GM20000 (cell line): ENCODE measurements at regions not wholly inside any gene's neighbourhood (a gene's known extent, or its start where the extent isn't known, plus 50 kb on each side); places are given as distances from the start of the nearest gene placed in this dataset.

Experiments
- DNase-seq: peaks from one replicate; pipeline ENCODE4 v3.0.0; 2012; ENCODE audit warnings: low spot score
- CTCF ChIP-seq: IDR thresholded peaks from 2 replicates; pipeline ENCODE4 v1.5.1; 2012; ENCODE audit warnings: mild to moderate bottlenecking, control low read depth; ENCODE audit errors: extremely low read depth, missing control alignments

- TF ChIP-seq CTCF = no peak
- no peak for DNase-seq
These were observed 127.9 kb upstream of the STT3B start for GRCh38 chr3:31404871-31405270.

DNA sequence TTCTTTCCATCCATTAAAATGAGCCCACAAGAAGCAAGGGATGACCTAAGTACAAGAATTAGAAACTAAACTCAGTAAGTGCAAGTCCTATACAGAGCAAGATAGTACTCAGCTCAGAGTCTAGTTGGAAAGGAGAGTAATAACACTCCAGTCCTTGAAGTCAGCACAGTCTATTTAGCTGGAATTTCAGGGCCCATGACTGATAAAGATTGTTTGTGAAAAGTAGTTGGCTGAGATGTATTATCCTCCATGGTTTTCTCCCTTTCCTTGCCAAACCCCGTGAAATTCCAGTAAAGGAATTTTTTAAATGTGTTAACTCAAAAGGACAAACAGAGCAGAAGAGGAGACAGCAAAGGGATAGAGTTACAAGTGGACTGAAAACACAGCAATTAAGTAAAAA lies 127.2 kb upstream of the STT3B start:
- DNase-seq = no peak
- no peak for TF ChIP-seq CTCF

GRCh38 chr3:31406896-31407295 lies 125.8 kb upstream of the STT3B start:
- TF ChIP-seq CTCF = no peak
- no peak for DNase-seq

- DNase-seq = no peak
- TF ChIP-seq CTCF = no peak
These were observed 125.1 kb upstream of the STT3B start for GRCh38 chr3:31407665-31408064.

DNA sequence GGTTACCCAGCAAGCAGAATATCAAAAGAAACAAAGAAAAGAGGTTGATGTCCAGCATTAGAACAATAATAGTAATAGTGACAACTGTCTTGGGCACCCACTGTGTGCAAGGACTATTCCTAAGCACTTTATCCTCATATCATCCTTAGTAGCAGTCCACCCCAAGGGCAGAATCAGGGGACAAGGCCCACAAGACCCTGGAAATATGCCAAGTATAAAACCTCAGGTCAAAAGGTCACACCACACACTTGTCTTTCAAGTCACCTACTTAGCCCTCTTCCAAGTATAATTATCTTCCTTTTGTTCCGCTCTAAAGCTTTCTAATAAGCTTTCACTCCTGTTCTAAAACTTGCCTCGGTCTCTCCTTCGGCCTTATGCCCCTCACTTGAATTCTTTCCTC lies 124.0 kb upstream of the STT3B start:
- no peak for DNase-seq
- no peak for TF ChIP-seq CTCF

DNA sequence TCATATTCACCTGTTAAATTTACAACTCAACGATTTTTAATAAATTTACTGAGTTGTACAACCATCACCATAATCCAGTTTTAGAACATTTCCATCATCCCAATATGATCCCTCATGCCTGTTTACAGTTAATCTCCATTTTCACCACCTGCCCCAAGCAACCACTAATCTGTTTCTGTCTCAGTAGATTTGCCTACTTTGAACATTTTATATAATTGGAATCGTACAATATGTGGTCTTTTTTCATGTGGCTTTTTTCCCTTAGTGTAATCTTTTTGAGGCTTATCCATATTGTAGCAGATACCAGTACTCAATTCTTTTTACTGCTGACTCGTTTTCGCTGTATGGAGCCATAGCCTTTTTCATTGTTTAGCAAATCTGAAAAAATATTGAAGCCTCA lies 123.3 kb upstream of the STT3B start:
- DNase-seq = no peak
- no peak for TF ChIP-seq CTCF

- no peak for DNase-seq
These were observed 122.9 kb upstream of the STT3B start for GRCh38 chr3:31409866-31410265.

More at GRCh38 chr3:31409866-31410265, 122.9 kb upstream of the STT3B start:
- no peak for TF ChIP-seq CTCF
